ENCODE measurements at regions not wholly inside any gene's neighbourhood (a gene's known extent, or its start where the extent isn't known, plus 50 kb on each side); places are given as distances from the start of the nearest gene placed in this dataset.
"Not testable (repeated sequence)": the region's sequence is repeated elsewhere in the genome, so short reads cannot be mapped to it uniquely, and the experiment has no call there.

- DNase-seq = peak; percentile 36 to 56
Observed at GRCh38 chr12:127162902-127163301, 1104.1 kb upstream of the TMEM132C start.

- DNase-seq = peak; percentile 75 to 86
Observed at GRCh38 chr12:127165567-127166392, 1101.2 kb upstream of the TMEM132C start.

- DNase-seq = no peak
Observed at GRCh38 chr12:127169321-127170181, 1097.4 kb upstream of the TMEM132C start.

- DNase-seq = no peak
Observed at GRCh38 chr12:127170226-127171180, 1096.5 kb upstream of the TMEM132C start.

- no peak for DNase-seq
Observed at GRCh38 chr12:127172861-127173260, 1094.1 kb upstream of the TMEM132C start.

- DNase-seq = not testable (repeated sequence)
Observed at GRCh38 chr12:127173971-127174370, 1093.0 kb upstream of the TMEM132C start.

- no peak for DNase-seq
Observed at GRCh38 chr12:127174881-127175280, 1092.1 kb upstream of the TMEM132C start.

- DNase-seq = no peak
Observed at GRCh38 chr12:127175361-127175760, 1091.6 kb upstream of the TMEM132C start.

- DNase-seq = no peak
Observed at GRCh38 chr12:127176804-127177203, 1090.2 kb upstream of the TMEM132C start.

GRCh38 chr12:127178052-127178451 is 1088.9 kb upstream of the TMEM132C start:
- no peak for DNase-seq

- DNase-seq = no peak
Observed at GRCh38 chr12:127178463-127178862, 1088.5 kb upstream of the TMEM132C start.

- DNase-seq = no peak
Observed at GRCh38 chr12:127179176-127179575, 1087.8 kb upstream of the TMEM132C start.

- no peak for DNase-seq
Observed at GRCh38 chr12:127182018-127182417, 1085.0 kb upstream of the TMEM132C start.

GRCh38 chr12:127189992-127190391 is 1077.0 kb upstream of the TMEM132C start:
- no peak for DNase-seq

- no peak for DNase-seq
Observed at GRCh38 chr12:127191129-127191528, 1075.8 kb upstream of the TMEM132C start.

- no peak for DNase-seq
Observed at GRCh38 chr12:127192391-127192790, 1074.6 kb upstream of the TMEM132C start.

- DNase-seq = no peak
Observed at GRCh38 chr12:127193341-127193740, 1073.6 kb upstream of the TMEM132C start.

- DNase-seq = no peak
Observed at GRCh38 chr12:127194176-127194575, 1072.8 kb upstream of the TMEM132C start.

- no peak for DNase-seq
Observed at GRCh38 chr12:127205781-127206555, 1061.0 kb upstream of the TMEM132C start.

GRCh38 chr12:127209318-127209717 is 1057.7 kb upstream of the TMEM132C start:
- DNase-seq = no peak

GRCh38 chr12:127214186-127214585 is 1052.8 kb upstream of the TMEM132C start:
- no peak for DNase-seq

- no peak for DNase-seq
Observed at GRCh38 chr12:127223011-127223410, 1044.0 kb upstream of the TMEM132C start.

All from CD4-positive, alpha-beta T cell treated with Interleukin-4 for 1 hour (primary cell).